KMS-11 (cell line): ENCODE measurements at regions not wholly inside any gene's neighbourhood (a gene's known extent, or its start where the extent isn't known, plus 50 kb on each side); places are given as distances from the start of the nearest gene placed in this dataset.

Experiments
- H2AFZ ChIP-seq: fragments of 200-600 bp; sonication (generic); 2 replicates; pipeline ENCODE4 v1.6.1; 2016; ENCODE audit warnings: antibody characterized with exemption, mixed run types, low read depth
- H3K27ac ChIP-seq: fragments of 200-600 bp; sonication (generic); 2 replicates; pipeline ENCODE4 v1.6.1; 2016; ENCODE audit warnings: mild to moderate bottlenecking, mixed run types
- H3K27me3 ChIP-seq: fragments of 200-600 bp; sonication (generic); 2 replicates; pipeline ENCODE4 v1.6.1; 2017; ENCODE audit warnings: mild to moderate bottlenecking, low read depth, mixed run types, moderate library complexity; ENCODE audit not compliant: insufficient read depth
- H3K36me3 ChIP-seq: fragments of 200-600 bp; sonication (generic); 2 replicates; pipeline ENCODE4 v1.6.1; 2017; ENCODE audit warnings: mild to moderate bottlenecking, mixed run types; ENCODE audit not compliant: insufficient read depth
- H3K4me1 ChIP-seq: fragments of 200-600 bp; sonication (generic); 2 replicates; pipeline ENCODE4 v1.6.1; 2016; ENCODE audit warnings: mild to moderate bottlenecking, low read depth, mixed run types; ENCODE audit not compliant: poor library complexity, severe bottlenecking
- H3K4me2 ChIP-seq: fragments of 200-600 bp; sonication (generic); 2 replicates; pipeline ENCODE4 v1.7.0; 2016; ENCODE audit warnings: mild to moderate bottlenecking, mixed run types
- H3K4me3 ChIP-seq: fragments of 200-600 bp; sonication (generic); IDR thresholded peaks from 2 replicates; pipeline ENCODE4 v1.6.1; 2017; ENCODE audit warnings: low read depth, low read length, mixed read lengths; ENCODE audit not compliant: insufficient read depth
- H3K79me2 ChIP-seq: fragments of 200-600 bp; sonication (generic); 2 replicates; pipeline ENCODE4 v1.6.1; 2016; ENCODE audit warnings: low read depth, mixed run types; ENCODE audit not compliant: insufficient read depth
- H3K9ac ChIP-seq: fragments of 200-600 bp; sonication (generic); 2 replicates; pipeline ENCODE4 v1.6.1; 2016; ENCODE audit warnings: mild to moderate bottlenecking, mixed run types
- H4K20me1 ChIP-seq: fragments of 200-600 bp; sonication (generic); 2 replicates; pipeline ENCODE4 v1.6.1; 2016; ENCODE audit warnings: mild to moderate bottlenecking, mixed run types; ENCODE audit not compliant: insufficient read depth
- TF ChIP-seq, protein P1 (sequence below): fragments of 200-600 bp; sonication (generic); conservative IDR thresholded peaks from 2 replicates; pipeline ENCODE4 v1.6.1; 2017; ENCODE audit warnings: low read depth, mild to moderate bottlenecking, antibody characterized with exemption, low read length, moderate library complexity, mixed read lengths

DNA sequence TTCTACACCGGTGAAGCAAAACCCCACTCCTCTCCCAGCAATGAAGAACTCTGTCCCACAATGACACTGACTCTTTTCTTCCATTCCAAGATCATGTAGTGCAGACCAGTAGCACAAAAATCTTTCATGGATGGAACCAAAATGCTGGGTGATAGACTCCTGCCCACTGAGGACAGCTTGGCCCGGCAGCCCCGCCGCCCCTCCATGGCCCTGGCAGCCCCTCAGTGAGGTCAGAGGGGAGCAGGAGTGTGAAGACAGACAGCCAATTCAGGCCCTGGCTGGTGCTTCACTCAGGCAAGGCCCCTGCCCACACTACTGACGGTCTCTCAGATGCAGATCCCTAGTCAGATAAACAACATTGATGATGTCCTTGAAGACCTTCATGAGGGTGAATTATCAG is 131.9 kb upstream of the SYNDIG1 start:
- H3K27me3 ChIP-seq = no peaks in the 10 kb centered on the region
- no peak overlapping the region for H3K4me3 ChIP-seq
- H3K27ac ChIP-seq = no peak overlapping the region
- TF ChIP-seq, protein P1, sequence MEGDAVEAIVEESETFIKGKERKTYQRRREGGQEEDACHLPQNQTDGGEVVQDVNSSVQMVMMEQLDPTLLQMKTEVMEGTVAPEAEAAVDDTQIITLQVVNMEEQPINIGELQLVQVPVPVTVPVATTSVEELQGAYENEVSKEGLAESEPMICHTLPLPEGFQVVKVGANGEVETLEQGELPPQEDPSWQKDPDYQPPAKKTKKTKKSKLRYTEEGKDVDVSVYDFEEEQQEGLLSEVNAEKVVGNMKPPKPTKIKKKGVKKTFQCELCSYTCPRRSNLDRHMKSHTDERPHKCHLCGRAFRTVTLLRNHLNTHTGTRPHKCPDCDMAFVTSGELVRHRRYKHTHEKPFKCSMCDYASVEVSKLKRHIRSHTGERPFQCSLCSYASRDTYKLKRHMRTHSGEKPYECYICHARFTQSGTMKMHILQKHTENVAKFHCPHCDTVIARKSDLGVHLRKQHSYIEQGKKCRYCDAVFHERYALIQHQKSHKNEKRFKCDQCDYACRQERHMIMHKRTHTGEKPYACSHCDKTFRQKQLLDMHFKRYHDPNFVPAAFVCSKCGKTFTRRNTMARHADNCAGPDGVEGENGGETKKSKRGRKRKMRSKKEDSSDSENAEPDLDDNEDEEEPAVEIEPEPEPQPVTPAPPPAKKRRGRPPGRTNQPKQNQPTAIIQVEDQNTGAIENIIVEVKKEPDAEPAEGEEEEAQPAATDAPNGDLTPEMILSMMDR = no peak
- H3K4me1 ChIP-seq = no peaks in the 10 kb centered on the region
- no peaks in the 10 kb centered on the region for H4K20me1 ChIP-seq
- H3K79me2 ChIP-seq = no peaks in the 10 kb centered on the region
- H3K4me2 ChIP-seq = no peak overlapping the region
- H3K36me3 ChIP-seq = no peaks in the 10 kb centered on the region
- no peak overlapping the region for H2AFZ ChIP-seq
- no peak overlapping the region for H3K9ac ChIP-seq

DNA sequence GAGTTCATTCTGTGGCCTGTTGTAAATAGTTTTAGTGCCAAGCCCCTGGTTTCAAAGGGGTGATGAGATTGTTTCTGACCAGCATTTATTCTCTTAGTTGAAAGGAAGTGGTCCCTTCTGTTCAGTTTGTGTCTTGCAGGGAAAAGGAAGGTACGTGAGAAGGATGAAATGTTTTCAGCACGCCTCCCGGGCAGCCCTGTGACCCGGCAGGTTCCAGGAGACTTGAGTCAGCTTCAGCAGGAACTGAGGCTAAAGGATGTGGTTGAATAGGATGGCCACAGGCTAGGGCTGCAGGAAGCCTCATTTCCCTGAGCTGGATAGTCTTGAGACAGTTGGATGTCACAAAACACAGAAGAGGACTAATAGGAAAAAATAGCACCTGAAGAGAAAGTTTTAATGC is 132.4 kb upstream of the SYNDIG1 start:
- Histone ChIP-seq H4K20me1 (no peaks in the 10 kb centered on the region), H2AFZ (no peak overlapping the region), H3K36me3 (no peaks in the 10 kb centered on the region), H3K27ac (no peak overlapping the region), H3K79me2 (no peaks in the 10 kb centered on the region), H3K27me3 (no peaks in the 10 kb centered on the region), H3K9ac (no peak overlapping the region), H3K4me2 (no peak overlapping the region), H3K4me3 (no peak overlapping the region), H3K4me1 (no peaks in the 10 kb centered on the region)
- TF ChIP-seq, protein P1 = no peak

DNA sequence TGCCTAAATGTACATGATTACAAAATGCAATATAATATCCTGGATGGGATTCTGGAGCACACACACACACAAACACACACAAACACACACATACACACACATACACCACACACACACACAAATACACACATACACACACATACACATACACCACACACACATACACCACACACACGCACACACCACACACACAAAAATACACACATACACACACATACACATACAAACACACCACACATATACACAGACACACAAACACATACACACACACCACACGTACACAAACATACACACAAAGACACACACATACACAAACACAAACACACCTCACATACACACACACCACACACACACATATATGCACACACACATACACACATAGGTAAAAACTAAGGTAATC is 134.6 kb upstream of the SYNDIG1 start:
- Histone ChIP-seq H3K27me3 (no peaks in the 10 kb centered on the region), H3K4me3 (no peak overlapping the region), H3K79me2 (no peaks in the 10 kb centered on the region), H3K4me2 (no peak overlapping the region), H3K27ac (no peak overlapping the region), H3K9ac (no peak overlapping the region), H4K20me1 (no peaks in the 10 kb centered on the region), H3K4me1 (no peaks in the 10 kb centered on the region), H2AFZ (no peak overlapping the region), H3K36me3 (no peaks in the 10 kb centered on the region)
- TF ChIP-seq, protein P1 = no peak

DNA sequence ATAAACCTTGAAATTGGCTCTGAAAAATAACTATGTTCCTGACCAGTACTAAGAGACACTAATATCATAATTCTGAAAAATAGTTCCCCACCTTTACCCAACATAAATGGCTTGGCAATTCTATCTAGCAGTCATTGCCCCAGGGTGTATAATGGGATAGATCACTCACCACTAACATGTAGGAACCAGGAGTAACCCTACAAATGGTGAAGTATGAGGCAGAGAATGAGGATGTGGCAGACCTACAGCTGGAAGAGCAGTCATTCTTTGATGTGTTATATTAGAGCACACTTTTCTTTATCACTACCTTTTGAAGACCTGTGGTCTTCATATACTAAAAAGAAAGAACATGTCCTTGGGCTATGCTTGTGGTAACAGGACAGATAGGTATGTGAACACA is 136.5 kb upstream of the SYNDIG1 start:
- H3K27me3 ChIP-seq = no peaks in the 10 kb centered on the region
- no peak overlapping the region for H3K4me2 ChIP-seq
- no peaks in the 10 kb centered on the region for H3K79me2 ChIP-seq
- H3K36me3 ChIP-seq = no peaks in the 10 kb centered on the region
- no peak overlapping the region for H2AFZ ChIP-seq
- no peak overlapping the region for H3K9ac ChIP-seq
- TF ChIP-seq, protein P1 = no peak
- no peak overlapping the region for H3K4me3 ChIP-seq
- no peaks in the 10 kb centered on the region for H3K4me1 ChIP-seq
- H3K27ac ChIP-seq = no peak overlapping the region
- H4K20me1 ChIP-seq = no peaks in the 10 kb centered on the region

DNA sequence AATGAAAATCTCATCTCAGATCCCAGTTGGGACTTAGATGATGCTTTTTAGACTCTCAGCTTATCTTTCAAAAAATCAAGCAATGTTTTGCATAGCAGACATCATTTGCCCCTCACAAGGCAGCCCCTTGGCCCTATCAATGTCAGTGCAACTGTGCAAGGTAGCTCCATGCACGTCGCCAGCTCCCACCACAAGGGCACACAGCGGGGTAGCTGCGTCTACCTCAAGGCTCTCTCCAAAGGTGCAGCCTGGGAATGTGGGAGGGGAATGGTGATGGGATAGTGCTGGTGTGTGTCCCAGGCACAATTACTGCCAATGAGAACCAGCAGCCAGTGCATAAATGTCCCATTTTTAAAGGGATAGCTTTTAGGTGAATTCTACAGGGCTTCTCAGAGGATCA is 137.5 kb upstream of the SYNDIG1 start:
- no peak overlapping the region for H2AFZ ChIP-seq
- no peak overlapping the region for H3K4me2 ChIP-seq
- H3K36me3 ChIP-seq = no peaks in the 10 kb centered on the region

More for the DNA sequence above, 137.5 kb upstream of the SYNDIG1 start:
- Histone ChIP-seq H3K4me1 (no peaks in the 10 kb centered on the region), H3K27me3 (no peaks in the 10 kb centered on the region), H3K4me3 (no peak overlapping the region), H4K20me1 (no peaks in the 10 kb centered on the region), H3K9ac (no peak overlapping the region), H3K27ac (no peak overlapping the region), H3K79me2 (no peaks in the 10 kb centered on the region)
- TF ChIP-seq, protein P1 = no peak
